Activated naive CD8-positive, alpha-beta T cell treated with anti-CD3 and anti-CD28 coated beads, Interleukin-2, amount 10 ng/mL, durations not matched to agents 7 days and 5 days (primary cell): ENCODE measurements at regions not wholly inside any gene's neighbourhood (a gene's known extent, or its start where the extent isn't known, plus 50 kb on each side); places are given as distances from the start of the nearest gene placed in this dataset.
"Not testable (repeated sequence)": the region's sequence is repeated elsewhere in the genome, so short reads cannot be mapped to it uniquely, and the experiment has no call there.

Source experiments
- ATAC-seq: fragments of 150-1000 bp; cut with Tn5 transposase; one replicate; pipeline ENCODE4 v1.10.0; 2021; ENCODE audit warnings: low read depth, moderate library complexity
- POLR2A ChIA-PET: fragments of 350-600 bp; sonication (Branson Sonifier 250); formaldehyde crosslinking; loops from one replicate; lab custom pipeline; 2021; ENCODE audit warnings: antibody characterized with exemption; lab: Charles Lee
- DNase-seq: peaks from one replicate; pipeline ENCODE4 v3.0.0; 2021
- H3K27ac Mint-ChIP-seq: one replicate; pipeline ENCODE4 v1.8.0; 2022; ENCODE audit warnings: mild to moderate bottlenecking, mixed read lengths
- H3K27me3 Mint-ChIP-seq: one replicate; pipeline ENCODE4 v1.8.0; 2022; ENCODE audit warnings: mild to moderate bottlenecking, moderate library complexity, mixed read lengths
- H3K36me3 Mint-ChIP-seq: one replicate; pipeline ENCODE4 v1.8.0; 2021; ENCODE audit warnings: mild to moderate bottlenecking, mixed read lengths
- H3K4me1 Mint-ChIP-seq: one replicate; pipeline ENCODE4 v1.8.0; 2021; ENCODE audit warnings: mixed read lengths
- H3K4me3 Mint-ChIP-seq: one replicate; pipeline ENCODE4 v1.8.0; 2022; ENCODE audit warnings: mild to moderate bottlenecking, moderate library complexity, mixed read lengths
- H3K9me3 Mint-ChIP-seq: one replicate; pipeline ENCODE4 v1.8.0; 2021; ENCODE audit warnings: mixed read lengths

GRCh38 chr3:15886521-15886920 lies 88.7 kb upstream of the ANKRD28 start:
- H3K27ac Mint-ChIP-seq: no peak overlapping the region
- POLR2A ChIA-PET: no interaction called here
- DNase-seq (no peak), ATAC-seq (no peak)
- H3K36me3 Mint-ChIP-seq: peaks cover 2% of the 10 kb centered on the region
- peaks cover 2% of the 10 kb centered on the region for H3K27me3 Mint-ChIP-seq
- H3K4me1 Mint-ChIP-seq: no peaks in the 10 kb centered on the region
- H3K4me3 Mint-ChIP-seq: no peak overlapping the region
- H3K9me3 Mint-ChIP-seq: peaks cover 7% of the 10 kb centered on the region

- POLR2A ChIA-PET: no interaction called here
- H3K9me3 Mint-ChIP-seq: peaks cover 7% of the 10 kb centered on the region
- peaks cover 2% of the 10 kb centered on the region for H3K36me3 Mint-ChIP-seq
- DNase-seq: no peak
- no peak for ATAC-seq
- no peak overlapping the region for H3K4me3 Mint-ChIP-seq
- no peaks in the 10 kb centered on the region for H3K4me1 Mint-ChIP-seq
- no peak overlapping the region for H3K27ac Mint-ChIP-seq
- peaks cover 2% of the 10 kb centered on the region for H3K27me3 Mint-ChIP-seq
Measured at GRCh38 chr3:15887261-15887660, 89.5 kb upstream of the ANKRD28 start.

GRCh38 chr3:15889936-15890335 lies 92.2 kb upstream of the ANKRD28 start:
- ATAC-seq: no peak
- no peak for DNase-seq
- POLR2A ChIA-PET: no interaction called here
- no peaks in the 10 kb centered on the region for H3K4me1 Mint-ChIP-seq
- H3K27ac Mint-ChIP-seq: no peak overlapping the region
- H3K36me3 Mint-ChIP-seq: peaks cover 2% of the 10 kb centered on the region
- H3K4me3 Mint-ChIP-seq: no peak overlapping the region
- H3K27me3 Mint-ChIP-seq: peaks cover 5% of the 10 kb centered on the region
- H3K9me3 Mint-ChIP-seq: peaks cover 7% of the 10 kb centered on the region

- Mint-ChIP-seq H3K27ac (no peak overlapping the region), H3K4me3 (no peak overlapping the region), H3K9me3 (peaks cover 8% of the 10 kb centered on the region), H3K36me3 (peaks cover 2% of the 10 kb centered on the region), H3K4me1 (no peaks in the 10 kb centered on the region), H3K27me3 (peaks cover 5% of the 10 kb centered on the region)
- DNase-seq: no peak
- POLR2A ChIA-PET: no interaction called here
- ATAC-seq: no peak
Measured at GRCh38 chr3:15892311-15893227, 94.8 kb upstream of the ANKRD28 start.

- Mint-ChIP-seq H3K9me3 (peaks cover 12% of the 10 kb centered on the region), H3K4me3 (no peak overlapping the region)
Measured at GRCh38 chr3:15894382-15894781, 96.6 kb upstream of the ANKRD28 start.

DNA sequence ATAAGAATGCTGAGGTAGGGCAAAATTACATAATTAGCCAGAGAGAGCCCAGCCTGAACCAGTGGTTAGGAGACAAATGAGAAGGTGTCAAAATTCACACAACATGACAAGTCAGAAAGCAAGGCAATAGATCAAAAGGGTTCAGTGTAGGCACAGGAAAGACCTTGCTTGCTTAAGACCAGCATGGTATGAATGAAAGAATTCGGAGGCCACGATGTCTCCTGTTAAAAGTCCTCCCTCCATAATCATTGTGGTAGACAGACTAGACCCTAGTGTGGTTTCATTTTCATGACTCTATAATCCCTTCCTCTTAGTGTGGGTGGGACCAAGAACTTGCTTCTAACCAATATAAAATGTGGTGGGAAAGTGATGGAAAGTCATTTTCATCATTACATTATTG lies 98.7 kb upstream of the ANKRD28 start:
- H3K4me3 Mint-ChIP-seq: no peak overlapping the region
- DNase-seq: no peak
- ATAC-seq: no peak
- no peak overlapping the region for H3K27ac Mint-ChIP-seq
- no peaks in the 10 kb centered on the region for H3K4me1 Mint-ChIP-seq
- peaks cover 2% of the 10 kb centered on the region for H3K27me3 Mint-ChIP-seq
- peaks cover 11% of the 10 kb centered on the region for H3K9me3 Mint-ChIP-seq
- POLR2A ChIA-PET: no interaction called here
- H3K36me3 Mint-ChIP-seq: no peaks in the 10 kb centered on the region

More at GRCh38 chr3:15894382-15894781, 96.6 kb upstream of the ANKRD28 start:
- H3K4me1 Mint-ChIP-seq: no peaks in the 10 kb centered on the region
- no peak for ATAC-seq
- no peak for DNase-seq
- no peaks in the 10 kb centered on the region for H3K36me3 Mint-ChIP-seq
- no peak overlapping the region for H3K27ac Mint-ChIP-seq
- POLR2A ChIA-PET: no interaction called here
- H3K27me3 Mint-ChIP-seq: peaks cover 2% of the 10 kb centered on the region

- POLR2A ChIA-PET: no interaction called here
- H3K4me3 Mint-ChIP-seq: no peak overlapping the region
- no peaks in the 10 kb centered on the region for H3K4me1 Mint-ChIP-seq
- H3K27ac Mint-ChIP-seq: no peak overlapping the region
- no peak for DNase-seq
- no peak for ATAC-seq
- no peaks in the 10 kb centered on the region for H3K36me3 Mint-ChIP-seq
- peaks cover 11% of the 10 kb centered on the region for H3K9me3 Mint-ChIP-seq
- H3K27me3 Mint-ChIP-seq: no peaks in the 10 kb centered on the region
Measured at GRCh38 chr3:15899388-15899787, 101.6 kb upstream of the ANKRD28 start.

- Mint-ChIP-seq H3K9me3 (peaks cover 1% of the 10 kb centered on the region), H3K4me1 (no peaks in the 10 kb centered on the region), H3K27ac (no peak overlapping the region), H3K36me3 (peaks cover 2% of the 10 kb centered on the region), H3K4me3 (no peak overlapping the region), H3K27me3 (no peaks in the 10 kb centered on the region)
- POLR2A ChIA-PET: no interaction called here
- ATAC-seq (no peak), DNase-seq (no peak)
Measured at GRCh38 chr3:15903164-15903563, 105.4 kb upstream of the ANKRD28 start.

DNA sequence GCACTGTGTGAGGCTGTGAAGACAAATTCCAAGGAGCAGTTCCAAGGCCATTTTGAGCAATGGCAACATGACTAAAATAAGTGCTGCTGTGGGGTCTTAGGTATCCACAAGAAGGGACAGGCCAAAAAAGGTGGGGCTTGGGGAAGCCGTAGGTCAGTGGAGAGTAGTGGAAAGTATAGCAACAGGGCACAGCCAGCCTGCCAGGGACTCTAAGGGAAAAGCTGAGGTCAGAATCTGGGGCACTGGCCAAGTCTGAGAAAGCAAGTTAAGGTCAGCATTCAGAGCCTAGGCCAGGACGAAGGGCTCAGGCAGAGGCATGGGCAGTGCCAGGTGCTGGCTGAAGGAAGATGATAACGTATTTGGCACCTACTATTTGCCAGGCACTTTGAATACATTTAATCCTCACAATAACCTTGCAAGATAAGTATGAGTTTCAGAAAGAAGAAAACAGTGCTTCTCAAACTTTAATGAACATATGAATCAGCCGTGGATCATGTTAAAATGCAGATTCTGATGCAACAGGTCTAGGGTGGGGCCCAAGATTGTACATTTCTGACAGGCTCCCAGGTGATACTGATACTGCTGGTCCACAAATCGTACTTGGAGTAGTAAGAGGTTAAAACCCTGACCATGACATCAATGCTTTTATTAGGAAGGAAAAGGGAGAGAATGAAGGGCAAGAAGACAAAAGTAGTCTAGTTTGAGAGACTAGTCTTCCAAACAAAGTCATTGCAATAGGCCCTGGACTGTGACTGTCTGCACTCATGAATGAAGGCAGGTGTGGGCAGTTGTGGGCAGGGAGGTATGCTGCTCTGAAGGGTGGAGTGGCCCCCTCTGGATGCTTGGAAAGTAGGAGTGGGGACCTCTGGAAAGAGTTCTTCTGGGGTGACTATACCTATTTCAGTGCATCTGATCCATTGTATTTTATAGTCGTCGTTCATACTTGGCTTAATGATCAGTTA lies 106.3 kb upstream of the ANKRD28 start:
- Mint-ChIP-seq H3K36me3 (peaks cover 2% of the 10 kb centered on the region), H3K27me3 (no peaks in the 10 kb centered on the region), H3K9me3 (peaks cover 1% of the 10 kb centered on the region), H3K4me1 (no peaks in the 10 kb centered on the region), H3K4me3 (no peak overlapping the region), H3K27ac (no peak overlapping the region)
- POLR2A ChIA-PET: no interaction called here
- no peak for ATAC-seq
- no peak for DNase-seq

- POLR2A ChIA-PET: no interaction called here
- no peak for DNase-seq
- Mint-ChIP-seq H3K4me3 (no peak overlapping the region), H3K9me3 (peaks cover 4% of the 10 kb centered on the region), H3K27me3 (no peaks in the 10 kb centered on the region), H3K36me3 (peaks cover 2% of the 10 kb centered on the region), H3K27ac (no peak overlapping the region), H3K4me1 (no peaks in the 10 kb centered on the region)
- ATAC-seq: no peak
Measured at GRCh38 chr3:15905041-15905440, 107.3 kb upstream of the ANKRD28 start.

DNA sequence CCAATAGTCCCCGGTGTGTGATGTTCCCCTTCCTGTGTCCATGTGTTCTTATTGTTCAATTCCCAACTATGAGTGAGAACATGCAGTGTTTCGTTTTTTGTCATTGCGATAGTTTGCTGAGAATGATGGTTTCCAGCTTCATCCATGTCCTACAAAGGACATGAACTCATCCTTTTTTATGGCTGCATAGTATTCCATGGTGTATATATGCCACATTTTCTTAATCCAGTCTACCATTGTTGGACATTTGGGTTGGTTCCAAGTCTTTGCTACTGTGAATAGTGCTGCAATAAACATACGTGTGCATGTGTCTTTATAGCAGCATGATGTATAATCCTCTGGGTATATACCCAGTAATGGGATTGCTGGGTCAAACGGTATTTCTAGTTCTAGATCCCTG lies 109.6 kb upstream of the ANKRD28 start:
- H3K4me3 Mint-ChIP-seq, POLR2A ChIA-PET, H3K27me3 Mint-ChIP-seq, ATAC-seq, H3K27ac Mint-ChIP-seq, H3K36me3 Mint-ChIP-seq, DNase-seq, H3K4me1 Mint-ChIP-seq: not testable (repeated sequence)
- peaks cover 17% of the 10 kb centered on the region for H3K9me3 Mint-ChIP-seq

- DNase-seq (no peak), ATAC-seq (no peak)
- Mint-ChIP-seq H3K36me3 (no peaks in the 10 kb centered on the region), H3K27me3 (peaks cover 3% of the 10 kb centered on the region), H3K27ac (no peak overlapping the region), H3K4me3 (no peak overlapping the region), H3K9me3 (no peaks in the 10 kb centered on the region), H3K4me1 (no peaks in the 10 kb centered on the region)
- POLR2A ChIA-PET: no interaction called here
Measured at GRCh38 chr3:15918988-15919387, 121.2 kb upstream of the ANKRD28 start.

DNA sequence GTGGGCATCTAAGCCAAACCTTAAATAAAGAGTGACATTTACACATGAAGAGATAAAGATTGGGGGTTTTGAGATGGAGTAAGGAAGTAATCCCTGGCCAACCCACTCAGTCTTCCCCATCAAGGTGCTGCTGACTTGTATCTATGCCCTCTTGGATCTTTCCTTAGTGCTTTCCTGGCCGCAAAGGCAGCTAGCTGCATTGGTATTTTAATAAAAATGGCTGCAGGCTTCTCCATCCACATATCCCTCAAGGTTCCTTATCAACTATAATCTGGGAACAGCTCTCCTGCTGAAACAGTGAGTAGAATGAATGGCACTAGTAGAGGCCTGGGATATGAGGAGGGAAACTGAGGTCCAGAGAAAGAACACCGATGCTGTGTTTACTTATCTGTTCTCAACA lies 122.2 kb upstream of the ANKRD28 start:
- Mint-ChIP-seq H3K4me1 (no peaks in the 10 kb centered on the region), H3K36me3 (no peaks in the 10 kb centered on the region), H3K27me3 (peaks cover 3% of the 10 kb centered on the region), H3K27ac (no peak overlapping the region), H3K9me3 (no peaks in the 10 kb centered on the region), H3K4me3 (no peak overlapping the region)
- POLR2A ChIA-PET: no interaction called here
- ATAC-seq: no peak
- no peak for DNase-seq
